HG02870 (cell line): ENCODE measurements at regions not wholly inside any gene's neighbourhood (a gene's known extent, or its start where the extent isn't known, plus 50 kb on each side); places are given as distances from the start of the nearest gene placed in this dataset.
"Not testable (repeated sequence)": the region's sequence is repeated elsewhere in the genome, so short reads cannot be mapped to it uniquely, and the experiment has no call there.

Experiments used
- ATAC-seq: cut with Tn5 transposase; IDR thresholded peaks from one replicate; pipeline ENCODE4 v1.9.1; 2021; ENCODE audit warnings: mild to moderate bottlenecking, moderate library complexity; ENCODE audit not compliant: unreplicated experiment

DNA sequence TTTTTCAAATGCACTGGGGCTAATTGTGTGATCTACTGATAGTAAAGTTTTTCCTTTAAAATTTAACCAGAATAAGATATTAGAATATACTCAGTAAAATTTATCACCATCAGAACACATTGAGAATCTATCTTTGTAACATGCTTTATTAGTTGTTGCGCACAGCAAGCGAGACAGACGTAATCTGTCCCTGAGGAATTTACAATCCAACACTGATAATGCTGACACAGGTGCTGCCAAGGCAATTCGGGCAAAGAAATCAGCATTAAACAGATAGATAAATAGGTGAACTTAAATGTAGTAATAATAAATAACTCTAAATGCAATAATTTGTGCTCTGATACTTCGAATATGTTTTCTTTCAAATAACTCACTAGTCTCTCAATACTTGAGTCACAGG, 607.2 kb downstream of the HTR1B start:
- ATAC-seq = no peak

DNA sequence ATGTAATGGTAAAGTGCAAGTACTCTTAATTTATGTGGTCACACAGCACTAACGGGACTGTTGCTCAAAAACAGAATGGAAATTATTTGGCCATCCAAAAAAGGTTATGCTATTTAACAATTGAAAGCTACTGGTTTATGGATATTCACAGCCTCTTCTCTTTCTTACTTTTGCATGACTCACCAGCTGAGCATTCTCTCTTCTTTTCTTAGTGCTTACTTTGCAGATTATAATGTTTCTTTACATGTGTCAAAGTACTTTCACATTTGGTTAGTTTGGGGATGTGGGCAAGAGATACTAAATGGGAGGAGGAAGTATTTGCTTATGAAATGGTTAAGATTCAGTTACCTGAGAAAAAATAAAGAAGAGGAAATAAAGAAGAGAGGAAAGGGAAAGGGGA, 610.5 kb downstream of the HTR1B start:
- no peak for ATAC-seq

DNA sequence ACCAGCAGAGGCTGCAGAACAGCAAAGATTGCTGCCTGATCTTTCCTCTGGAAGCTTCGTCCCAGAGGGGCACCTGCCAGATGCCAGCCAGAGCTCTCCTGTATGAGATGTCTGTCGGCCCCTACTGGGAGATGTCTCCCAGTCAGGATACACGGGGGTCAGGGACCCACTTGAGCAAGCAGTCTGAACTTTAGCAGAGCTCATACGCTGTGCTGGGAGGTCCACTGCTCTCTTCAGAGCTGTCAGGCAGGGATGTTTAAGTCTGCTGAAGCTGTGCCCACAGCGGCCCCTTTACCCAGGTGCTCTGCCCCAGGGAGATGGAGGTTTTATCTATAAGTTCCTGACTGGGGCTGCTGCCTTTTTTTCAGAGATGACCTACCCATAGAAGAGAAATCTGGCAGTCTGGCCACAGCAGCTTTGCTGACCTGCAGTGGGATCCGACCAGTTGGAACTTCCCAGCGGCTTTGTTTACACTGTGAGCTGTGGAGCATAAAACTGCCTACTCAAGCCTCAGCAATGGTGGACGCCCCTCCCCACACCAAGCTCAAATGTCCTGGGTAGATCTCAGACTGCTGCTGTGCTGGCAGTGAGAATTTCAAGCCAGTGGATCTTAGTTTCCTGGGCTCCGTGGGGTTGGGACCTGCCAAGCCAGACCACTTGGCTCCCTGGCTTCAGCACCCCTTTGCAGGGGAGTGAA, 613.9 kb downstream of the HTR1B start:
- ATAC-seq = not testable (repeated sequence)

DNA sequence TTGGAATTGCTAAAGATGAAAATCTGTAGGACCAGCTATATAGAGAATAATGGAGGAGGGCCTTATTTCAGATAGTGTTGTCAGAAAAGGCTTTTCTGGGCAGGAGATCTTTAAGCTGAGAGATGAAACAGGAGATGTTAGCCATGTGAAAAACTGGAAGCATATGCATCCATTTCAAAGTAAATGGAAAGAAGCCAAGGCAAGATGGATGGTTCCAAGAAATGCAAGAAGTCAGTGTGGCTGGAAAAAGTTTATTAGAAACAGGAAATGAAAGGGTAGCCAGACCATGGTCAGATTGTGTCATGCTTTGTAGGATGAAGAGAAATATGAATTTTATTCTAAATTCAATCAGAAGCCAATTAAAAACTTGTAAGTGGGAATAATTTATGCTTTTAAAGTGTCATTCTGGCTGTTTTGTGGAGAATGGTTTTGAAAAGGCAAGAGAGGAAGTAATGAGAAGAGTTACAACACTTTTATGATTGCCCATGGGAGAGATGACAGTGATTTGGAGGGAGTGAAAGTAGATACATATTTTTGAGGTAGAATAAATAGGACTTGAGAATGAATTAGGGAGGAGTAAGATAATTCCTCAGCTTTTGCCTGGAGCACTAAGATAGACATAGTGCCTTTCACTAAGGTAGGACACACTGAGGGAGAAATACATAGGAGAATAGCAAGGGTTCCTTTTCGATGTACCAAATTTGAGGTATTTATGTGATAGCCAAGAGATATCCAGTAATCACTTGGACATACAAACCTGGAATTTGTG, 620.1 kb downstream of the HTR1B start:
- no peak for ATAC-seq

GRCh38 chr6:76840865-76841264, 622.4 kb downstream of the HTR1B start:
- no peak for ATAC-seq

GRCh38 chr6:76840041-76840745, 623.1 kb downstream of the HTR1B start:
- no peak for ATAC-seq

DNA sequence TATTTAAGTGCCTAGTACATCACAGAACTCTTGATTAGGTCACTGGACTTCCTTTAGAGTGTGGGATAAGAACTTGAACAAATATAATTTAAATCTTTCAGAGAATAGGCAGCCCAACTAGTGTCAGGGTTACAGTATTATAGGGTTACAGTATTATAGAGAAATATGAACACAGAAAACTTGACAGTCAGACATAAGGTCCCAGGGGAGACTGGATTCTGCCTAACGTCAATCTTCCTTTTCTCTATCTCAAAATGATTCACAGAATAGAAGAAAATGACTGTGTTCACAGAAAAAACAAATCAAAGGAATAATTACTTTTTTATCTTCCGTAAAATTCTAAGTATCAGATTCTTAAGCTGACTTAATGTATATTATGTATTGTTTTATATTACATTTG, 623.8 kb downstream of the HTR1B start:
- no peak for ATAC-seq

GRCh38 chr6:76837564-76837963, 625.7 kb downstream of the HTR1B start:
- no peak for ATAC-seq

DNA sequence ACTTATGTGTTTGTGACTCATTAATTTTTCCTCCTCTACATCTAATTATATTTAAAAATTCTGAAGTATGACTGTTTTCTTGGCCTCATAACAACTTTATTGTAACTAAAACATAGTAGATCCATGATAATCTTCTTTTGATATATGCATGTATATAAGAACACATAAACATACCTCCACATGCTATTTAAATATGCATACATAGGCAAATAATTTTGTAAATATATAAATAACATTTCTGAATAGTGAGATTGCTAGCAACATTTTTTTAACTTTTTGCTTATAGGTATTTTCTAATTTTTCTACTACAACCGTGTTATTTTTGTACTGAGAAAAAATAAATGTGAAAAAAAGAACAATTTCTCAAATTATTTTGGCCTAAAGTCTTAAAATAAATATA, 627.6 kb downstream of the HTR1B start:
- ATAC-seq = no peak

- no peak for ATAC-seq
These were observed 628.0 kb downstream of the HTR1B start for GRCh38 chr6:76835293-76835692.

- no peak for ATAC-seq
These were observed 628.9 kb downstream of the HTR1B start for GRCh38 chr6:76834399-76834798.

GRCh38 chr6:76831299-76831698, 632.0 kb downstream of the HTR1B start:
- no peak for ATAC-seq

DNA sequence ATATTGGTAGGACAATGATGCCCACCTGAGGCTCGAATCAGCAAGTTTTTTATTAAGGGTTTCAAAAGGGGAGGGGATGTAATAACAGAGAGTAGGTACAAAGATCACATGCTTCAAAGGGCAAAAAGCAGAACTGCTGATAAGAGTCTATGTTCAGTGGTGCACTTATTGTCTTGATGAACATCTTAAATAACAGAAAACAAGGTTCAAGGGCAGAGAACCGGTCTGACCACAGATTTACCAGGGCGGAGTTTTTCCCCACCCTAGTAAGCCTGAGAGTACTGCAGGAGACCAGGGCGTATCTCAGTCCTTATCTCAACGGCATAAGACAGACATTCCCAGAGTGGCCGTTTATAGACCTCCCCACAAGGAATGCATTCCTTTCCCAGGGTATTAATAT, 639.7 kb downstream of the HTR1B start:
- ATAC-seq = not testable (repeated sequence)

DNA sequence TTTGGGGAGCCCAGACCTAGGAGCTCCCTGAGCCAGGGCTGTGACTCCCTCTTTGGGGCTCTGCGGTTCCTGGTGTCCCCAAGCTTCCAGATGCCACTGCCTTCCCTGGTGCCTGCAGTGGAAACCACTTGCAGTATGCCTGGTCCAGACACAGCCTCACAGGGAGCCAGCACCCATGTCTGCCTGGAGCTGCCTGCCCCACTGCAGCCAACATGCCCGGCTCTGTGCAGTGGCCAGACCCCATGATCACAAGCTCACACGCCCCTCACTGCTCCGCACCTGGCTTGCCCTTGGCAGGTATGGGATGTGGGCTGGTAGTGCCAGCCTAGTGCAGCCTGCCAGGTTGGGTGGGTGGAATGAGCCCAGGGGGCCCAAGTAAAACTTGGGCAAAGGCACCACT, 644.8 kb downstream of the HTR1B start:
- no peak for ATAC-seq

- no peak for ATAC-seq
These were observed 645.9 kb downstream of the HTR1B start for GRCh38 chr6:76817429-76817828.

GRCh38 chr6:76814496-76815458, 648.5 kb downstream of the HTR1B start:
- ATAC-seq = no peak

- ATAC-seq = no peak
These were observed 653.0 kb downstream of the HTR1B start for GRCh38 chr6:76810286-76810685.

DNA sequence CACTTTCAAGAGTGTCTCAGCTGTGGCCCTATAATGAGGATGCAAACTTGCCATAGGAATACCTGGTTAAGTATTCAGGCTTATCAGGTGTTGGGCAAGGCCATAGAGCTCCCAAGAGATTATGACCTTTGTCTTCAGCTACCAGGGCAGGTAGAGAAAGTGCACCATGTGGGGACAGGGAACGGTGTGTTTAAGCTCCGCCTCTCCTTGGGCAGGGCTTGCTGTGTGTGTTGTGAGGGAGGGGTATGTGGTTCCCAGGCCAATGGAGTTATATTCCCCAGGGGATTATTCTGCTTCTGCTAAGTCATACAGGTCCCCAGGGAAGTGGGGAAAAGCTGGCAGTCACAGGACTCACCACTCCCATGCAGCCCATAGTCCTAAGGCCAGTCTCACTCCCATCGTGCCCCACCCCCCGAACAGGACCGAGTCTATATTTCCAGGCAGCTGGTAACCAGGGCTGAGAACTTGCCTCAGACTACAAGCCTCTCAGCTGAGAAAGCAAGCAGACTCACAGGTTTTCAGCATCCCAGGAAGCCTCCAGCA, 660.2 kb downstream of the HTR1B start:
- no peak for ATAC-seq

- ATAC-seq = no peak
These were observed 670.9 kb downstream of the HTR1B start for GRCh38 chr6:76792394-76792793.

DNA sequence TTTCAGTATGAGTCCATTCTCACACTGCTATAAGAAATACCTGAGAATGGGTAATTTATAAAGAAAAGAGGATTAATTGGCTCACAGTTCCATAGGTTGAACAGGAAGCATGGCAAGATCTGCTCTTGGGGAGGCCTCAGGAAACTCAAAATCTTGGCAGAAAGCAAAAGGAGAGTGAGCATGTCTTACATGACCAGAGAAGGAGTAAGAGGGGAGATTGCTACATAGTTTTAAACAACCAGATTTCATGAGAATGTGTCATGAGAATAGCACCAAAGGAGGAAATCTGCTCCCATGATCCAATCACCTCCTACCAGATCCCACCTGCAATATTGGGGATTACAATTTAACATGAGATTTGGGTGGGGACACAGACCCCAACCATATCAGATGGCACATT, 672.4 kb downstream of the HTR1B start:
- ATAC-seq = no peak
